Kidney (tissue), 13 donors: ENCODE measurements at regions not wholly inside any gene's neighbourhood (a gene's known extent, or its start where the extent isn't known, plus 50 kb on each side); places are given as distances from the start of the nearest gene placed in this dataset.

ENCODE experiments used
- DNase-seq, 5 donors: peaks; one replicate each; pipeline ENCODE4 v3.0.0-alpha.2; 2013 to 2020
- FAIRE-seq: peaks from 2 replicates; lab custom pipeline; 2012; peaks lifted over from hg19 to GRCh38; lab: Jason Lieb, UNC
- H3K27ac ChIP-seq, 2 donors: one replicate each; pipeline ENCODE4 v1.7.0; 2013; ENCODE audit warnings: low read depth in 2 of 2, low read length in 2 of 2, inconsistent platforms in 1 of 2
- H3K27me3 ChIP-seq: one replicate; pipeline ENCODE4 v1.7.1; 2013; ENCODE audit warnings: low read length, inconsistent platforms; ENCODE audit not compliant: control insufficient read depth, insufficient read depth
- H3K36me3 ChIP-seq, 3 donors: one replicate each; pipeline versions ENCODE4 v1.7.0 to v1.7.1; 2013; ENCODE audit warnings: low read length in 3 of 3, control low read depth in 1 of 3, inconsistent platforms in 1 of 3; ENCODE audit not compliant: insufficient read depth in 3 of 3, control insufficient read depth in 2 of 3
- H3K4me1 ChIP-seq, 3 donors: one replicate each; pipeline versions ENCODE4 v1.7.0 to v1.7.1; 2013; ENCODE audit warnings: low read length in 3 of 3, inconsistent platforms in 1 of 3, low read depth in 1 of 3; ENCODE audit not compliant: control insufficient read depth in 2 of 3, insufficient read depth in 2 of 3
- H3K4me3 ChIP-seq, 3 donors: one replicate each; pipeline versions ENCODE4 v1.7.0 to v1.8.1; 2013; ENCODE audit warnings: low read length in 3 of 3, control low read depth in 1 of 3, inconsistent platforms in 1 of 3
- H3K9ac ChIP-seq, 3 donors: one replicate each; pipeline versions ENCODE4 v1.7.0 to v1.7.1; 2013; ENCODE audit warnings: low read length in 3 of 3, control low read depth in 1 of 3, inconsistent platforms in 1 of 3
- H3K9me3 ChIP-seq, 3 donors: one replicate each; pipeline versions ENCODE4 v1.7.0 to v1.7.1; 2013; ENCODE audit warnings: low read length in 3 of 3, control low read depth in 1 of 3, inconsistent platforms in 1 of 3; ENCODE audit not compliant: control insufficient read depth in 2 of 3, insufficient read depth in 1 of 3
- intact Hi-C: fragments of 100-400 bp; cut with DNase I; formaldehyde crosslinking; loops from one replicate; pipeline ENCODE4 v1.11.1; 2022
- TF ChIP-seq, protein P1 (sequence below): IDR thresholded peaks from 3 replicates; pipeline ENCODE4 v1.5.1; 2012; ENCODE audit warnings: mild to moderate bottlenecking, moderate library complexity, borderline replicate concordance; ENCODE audit not compliant: insufficient read depth; ENCODE audit errors: extremely low read depth
- donor health status: control.
- donor health status: control.
- donor health status: control.
- donor health status: control.
- donor health status: control.
- donor health status: DM: yes; HTN: yes; CAD: no.
- donor health status: Normal renal cell carcinoma (clear cell type).

GRCh38 chr3:95654570-95655362 is 1159.6 kb upstream of the EPHA6 start:
- intact Hi-C loops = no loop called here
- TF ChIP-seq, protein P1, sequence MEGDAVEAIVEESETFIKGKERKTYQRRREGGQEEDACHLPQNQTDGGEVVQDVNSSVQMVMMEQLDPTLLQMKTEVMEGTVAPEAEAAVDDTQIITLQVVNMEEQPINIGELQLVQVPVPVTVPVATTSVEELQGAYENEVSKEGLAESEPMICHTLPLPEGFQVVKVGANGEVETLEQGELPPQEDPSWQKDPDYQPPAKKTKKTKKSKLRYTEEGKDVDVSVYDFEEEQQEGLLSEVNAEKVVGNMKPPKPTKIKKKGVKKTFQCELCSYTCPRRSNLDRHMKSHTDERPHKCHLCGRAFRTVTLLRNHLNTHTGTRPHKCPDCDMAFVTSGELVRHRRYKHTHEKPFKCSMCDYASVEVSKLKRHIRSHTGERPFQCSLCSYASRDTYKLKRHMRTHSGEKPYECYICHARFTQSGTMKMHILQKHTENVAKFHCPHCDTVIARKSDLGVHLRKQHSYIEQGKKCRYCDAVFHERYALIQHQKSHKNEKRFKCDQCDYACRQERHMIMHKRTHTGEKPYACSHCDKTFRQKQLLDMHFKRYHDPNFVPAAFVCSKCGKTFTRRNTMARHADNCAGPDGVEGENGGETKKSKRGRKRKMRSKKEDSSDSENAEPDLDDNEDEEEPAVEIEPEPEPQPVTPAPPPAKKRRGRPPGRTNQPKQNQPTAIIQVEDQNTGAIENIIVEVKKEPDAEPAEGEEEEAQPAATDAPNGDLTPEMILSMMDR = no peak
- DNase-seq = no peak

GRCh38 chr3:95655363-95655986 is 1158.9 kb upstream of the EPHA6 start:
- no peak overlapping the region for H3K27ac ChIP-seq
- TF ChIP-seq, protein P1 = no peak
- no peaks in the 10 kb centered on the region for H3K27me3 ChIP-seq
- no peak overlapping the region for H3K9ac ChIP-seq
- DNase-seq (no peak), FAIRE-seq (no peak)
- H3K9me3 ChIP-seq = no peaks in the 10 kb centered on the region
- no peaks in the 10 kb centered on the region for H3K36me3 ChIP-seq
- H3K4me3 ChIP-seq = no peak overlapping the region
- H3K4me1 ChIP-seq = no peaks in the 10 kb centered on the region
- intact Hi-C loops = no loop called here

More at GRCh38 chr3:95654570-95655362, 1159.6 kb upstream of the EPHA6 start:
- H3K9me3 ChIP-seq = no peaks in the 10 kb centered on the region
- no peak overlapping the region for H3K27ac ChIP-seq
- H3K27me3 ChIP-seq = no peaks in the 10 kb centered on the region
- H3K4me1 ChIP-seq = no peaks in the 10 kb centered on the region
- no peak for FAIRE-seq
- no peak overlapping the region for H3K9ac ChIP-seq
- H3K36me3 ChIP-seq = no peaks in the 10 kb centered on the region
- no peak overlapping the region for H3K4me3 ChIP-seq

- Histone ChIP-seq H3K4me1 (no peaks in the 10 kb centered on the region), H3K4me3 (no peak overlapping the region), H3K9me3 (no peaks in the 10 kb centered on the region), H3K36me3 (no peaks in the 10 kb centered on the region), H3K27ac (no peak overlapping the region), H3K9ac (no peak overlapping the region), H3K27me3 (no peaks in the 10 kb centered on the region)
- intact Hi-C loops = no loop called here
- TF ChIP-seq, protein P1 = no peak
- FAIRE-seq (no peak), DNase-seq (no peak)
Observed at GRCh38 chr3:95670765-95671164, 1143.6 kb upstream of the EPHA6 start.
